ENCODE measurements at regions not wholly inside any gene's neighbourhood (a gene's known extent, or its start where the extent isn't known, plus 50 kb on each side); places are given as distances from the start of the nearest gene placed in this dataset.

DNA sequence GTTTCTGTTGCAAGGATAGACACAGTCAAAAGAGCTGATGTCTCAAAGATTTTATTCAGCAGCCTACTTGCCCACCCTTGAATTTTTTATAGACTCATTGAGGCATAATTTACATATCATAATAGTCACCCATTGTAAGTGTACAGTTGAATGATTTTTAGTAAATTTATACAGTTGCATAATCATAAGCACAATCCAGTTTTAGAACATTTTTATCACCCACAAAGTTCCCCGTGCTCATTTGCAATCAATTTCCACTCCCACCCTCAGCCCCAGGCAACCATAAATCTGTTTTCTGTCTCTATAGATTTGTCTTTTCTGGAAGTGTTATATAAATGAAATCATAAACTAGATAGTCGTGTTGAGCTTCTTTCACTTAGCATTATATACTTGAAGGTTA is 517.7 kb downstream of the TLE1 start:
- no peak for ATAC-seq
- H3K27ac ChIP-seq, result no peak overlapping the region
- intact Hi-C loops (cut with DNase I), result no loop called here
- H3K27me3 ChIP-seq, result no peaks in the 10 kb centered on the region
- no peaks in the 10 kb centered on the region for H3K9me3 ChIP-seq
- DNase-seq, result no peak
- no peaks in the 10 kb centered on the region for H3K36me3 ChIP-seq (replicated peaks in 1 of 2; ENCODE audit: insufficient read depth in 1 of 2, low read depth in 2 of 2)
- no peaks in the 10 kb centered on the region for H3K4me1 ChIP-seq
- 44 to 63% methylated on average over 2 of the region's 2 CpGs for WGBS, 2 donors
- no peak for TF ChIP-seq POLR2A (IDR thresholded peaks at IDR 0.05)
- TF ChIP-seq, protein P1, sequence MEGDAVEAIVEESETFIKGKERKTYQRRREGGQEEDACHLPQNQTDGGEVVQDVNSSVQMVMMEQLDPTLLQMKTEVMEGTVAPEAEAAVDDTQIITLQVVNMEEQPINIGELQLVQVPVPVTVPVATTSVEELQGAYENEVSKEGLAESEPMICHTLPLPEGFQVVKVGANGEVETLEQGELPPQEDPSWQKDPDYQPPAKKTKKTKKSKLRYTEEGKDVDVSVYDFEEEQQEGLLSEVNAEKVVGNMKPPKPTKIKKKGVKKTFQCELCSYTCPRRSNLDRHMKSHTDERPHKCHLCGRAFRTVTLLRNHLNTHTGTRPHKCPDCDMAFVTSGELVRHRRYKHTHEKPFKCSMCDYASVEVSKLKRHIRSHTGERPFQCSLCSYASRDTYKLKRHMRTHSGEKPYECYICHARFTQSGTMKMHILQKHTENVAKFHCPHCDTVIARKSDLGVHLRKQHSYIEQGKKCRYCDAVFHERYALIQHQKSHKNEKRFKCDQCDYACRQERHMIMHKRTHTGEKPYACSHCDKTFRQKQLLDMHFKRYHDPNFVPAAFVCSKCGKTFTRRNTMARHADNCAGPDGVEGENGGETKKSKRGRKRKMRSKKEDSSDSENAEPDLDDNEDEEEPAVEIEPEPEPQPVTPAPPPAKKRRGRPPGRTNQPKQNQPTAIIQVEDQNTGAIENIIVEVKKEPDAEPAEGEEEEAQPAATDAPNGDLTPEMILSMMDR (IDR thresholded peaks at IDR 0.05), result no peak
- H3K4me3 ChIP-seq, result no peak overlapping the region

DNA sequence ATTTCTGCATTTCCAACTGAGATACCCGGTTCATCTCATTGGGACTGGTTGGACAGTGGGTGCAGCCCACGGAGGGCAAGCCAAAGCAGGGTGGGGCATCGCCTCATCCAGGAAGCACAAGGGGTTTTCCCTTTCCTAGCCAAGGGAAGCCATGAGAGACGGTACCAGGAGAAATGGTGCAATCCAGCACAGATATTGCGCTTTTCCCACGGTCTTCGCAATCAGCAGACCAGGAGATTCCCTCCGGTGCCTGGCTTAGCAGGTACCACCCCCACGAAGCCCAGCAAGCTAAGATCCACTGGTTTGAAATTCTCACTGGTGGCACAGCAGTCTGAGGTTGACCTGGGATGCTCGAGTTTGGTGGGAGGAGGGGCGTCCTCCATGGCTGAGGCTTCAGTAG is 527.0 kb downstream of the TLE1 start:
- intact Hi-C loops (cut with DNase I), result no loop called here
- DNase-seq, result no peak
- Histone ChIP-seq H3K27ac (no peak overlapping the region), H3K36me3 (replicated peaks in 1 of 2; ENCODE audit: insufficient read depth in 1 of 2, low read depth in 2 of 2) (no peaks in the 10 kb centered on the region), H3K4me3 (no peak overlapping the region), H3K4me1 (no peaks in the 10 kb centered on the region), H3K9me3 (no peaks in the 10 kb centered on the region), H3K27me3 (no peaks in the 10 kb centered on the region)
- no peak for ATAC-seq
- WGBS, 2 donors, result 57 to 83% methylated on average over 8 to 9 of the region's 11 CpGs
- TF ChIP-seq, protein P1 (IDR thresholded peaks at IDR 0.05), result no peak
- no peak for TF ChIP-seq POLR2A (IDR thresholded peaks at IDR 0.05)

DNA sequence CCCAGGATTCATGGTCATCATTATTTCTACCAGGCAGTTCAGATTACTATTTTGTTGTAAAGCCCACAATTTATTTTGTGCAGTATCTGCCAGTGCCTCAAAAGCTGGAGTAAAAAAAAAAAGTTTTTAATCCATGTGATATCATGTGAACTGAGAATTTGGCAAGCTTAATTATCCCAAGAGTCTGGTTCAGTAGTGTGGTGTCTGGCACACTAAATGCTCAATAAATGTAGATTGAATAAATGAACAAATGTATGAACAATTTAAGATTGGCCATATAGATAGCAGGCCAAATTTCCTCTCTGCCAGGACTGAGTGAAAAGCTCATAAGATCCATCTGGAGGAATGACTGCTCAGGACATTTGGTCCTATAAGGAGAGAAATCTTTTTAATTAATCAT is 533.0 kb downstream of the TLE1 start:
- no peak for DNase-seq
- TF ChIP-seq, protein P1 (IDR thresholded peaks at IDR 0.05), result no peak
- no peak for TF ChIP-seq POLR2A (IDR thresholded peaks at IDR 0.05)

DNA sequence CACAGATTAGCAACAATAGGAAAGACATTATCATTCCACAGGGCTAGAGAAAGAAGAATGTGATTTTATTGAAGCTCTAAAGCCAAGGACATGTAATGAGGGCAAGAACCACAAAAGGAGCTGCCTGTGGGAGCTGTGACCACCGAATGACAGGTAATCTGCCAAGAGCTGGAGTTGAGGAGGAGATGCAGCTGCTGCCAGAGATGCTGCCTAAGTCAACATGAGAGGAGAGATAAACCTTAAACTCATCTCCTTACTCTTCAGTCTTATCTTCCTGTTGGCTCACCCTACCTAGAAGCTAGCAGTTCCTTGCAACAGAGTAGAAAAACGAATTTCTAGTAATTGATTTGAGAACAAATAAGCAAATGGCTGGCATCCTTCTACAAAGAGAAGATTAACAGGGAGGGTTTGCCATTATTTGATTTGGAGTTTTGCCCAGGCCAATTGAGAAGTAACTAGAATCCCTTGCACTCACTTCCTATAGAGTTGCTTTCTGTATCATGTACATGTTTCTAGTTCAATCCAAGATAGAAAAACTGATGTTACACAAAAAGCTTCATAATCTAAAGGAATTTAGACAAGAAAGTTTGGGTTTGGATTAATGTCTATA is 539.2 kb downstream of the TLE1 start:
- DNase-seq (no peak), ATAC-seq (no peak)
- 13 to 17% methylated on average over 2 of the region's 2 CpGs for WGBS, 2 donors
- Histone ChIP-seq H3K27me3 (no peaks in the 10 kb centered on the region), H3K27ac (no peak overlapping the region), H3K9me3 (no peaks in the 10 kb centered on the region), H3K4me3 (no peak overlapping the region), H3K4me1 (no peaks in the 10 kb centered on the region), H3K36me3 (replicated peaks in 1 of 2; ENCODE audit: insufficient read depth in 1 of 2, low read depth in 2 of 2) (no peaks in the 10 kb centered on the region)
- no peak for TF ChIP-seq POLR2A (IDR thresholded peaks at IDR 0.05)
- TF ChIP-seq, protein P1 (IDR thresholded peaks at IDR 0.05), result no peak
- intact Hi-C loops (cut with DNase I), result no loop called here

More for the DNA sequence above, 533.0 kb downstream of the TLE1 start:
- Histone ChIP-seq H3K36me3 (replicated peaks in 1 of 2; ENCODE audit: insufficient read depth in 1 of 2, low read depth in 2 of 2) (no peaks in the 10 kb centered on the region), H3K9me3 (no peaks in the 10 kb centered on the region), H3K4me3 (no peak overlapping the region), H3K27ac (no peak overlapping the region), H3K4me1 (no peaks in the 10 kb centered on the region), H3K27me3 (no peaks in the 10 kb centered on the region)
- intact Hi-C loops (cut with DNase I), result no loop called here
- ATAC-seq, result no peak

DNA sequence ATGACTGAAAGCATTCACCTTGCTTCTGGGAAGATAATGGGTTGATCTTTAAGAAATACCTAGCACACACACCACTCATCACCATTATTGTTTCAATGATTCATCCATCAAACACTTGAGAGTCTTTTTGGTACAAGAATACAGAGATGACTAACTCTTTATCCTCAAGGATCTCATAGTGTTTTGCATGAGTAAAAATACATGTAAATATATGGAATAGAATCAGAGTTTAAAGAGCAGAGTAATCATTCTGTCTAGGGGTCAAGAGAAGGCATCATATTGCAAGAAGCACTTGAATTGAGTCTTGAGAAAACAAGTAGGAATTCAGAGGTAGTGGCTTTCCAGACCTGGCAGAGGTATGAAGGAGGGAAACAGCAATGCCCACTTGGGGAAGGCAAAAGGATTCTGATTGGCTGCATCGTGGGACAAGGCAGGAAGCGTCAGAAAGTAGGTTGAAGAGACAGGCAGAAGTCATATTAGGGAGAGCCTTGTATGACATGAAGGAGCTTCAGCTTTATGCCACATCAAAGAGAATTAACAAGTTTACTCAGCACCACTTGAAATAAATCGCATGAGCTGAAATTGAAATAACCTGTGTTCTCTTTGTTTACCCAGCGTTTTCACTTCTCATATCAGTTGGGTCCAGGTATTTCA is 542.5 kb downstream of the TLE1 start:
- ATAC-seq (no peak), DNase-seq (no peak)
- no peak overlapping the region for H3K4me3 ChIP-seq
- no peaks in the 10 kb centered on the region for H3K4me1 ChIP-seq
- no peaks in the 10 kb centered on the region for H3K36me3 ChIP-seq (replicated peaks in 1 of 2; ENCODE audit: insufficient read depth in 1 of 2, low read depth in 2 of 2)
- H3K9me3 ChIP-seq, result no peaks in the 10 kb centered on the region
- intact Hi-C loops (cut with DNase I), result no loop called here
- H3K27me3 ChIP-seq, result no peaks in the 10 kb centered on the region
- no peak for TF ChIP-seq POLR2A (IDR thresholded peaks at IDR 0.05)
- TF ChIP-seq, protein P1 (IDR thresholded peaks at IDR 0.05), result no peak
- H3K27ac ChIP-seq, result no peak overlapping the region
- 43 to 51% methylated on average over 4 of the region's 4 CpGs for WGBS, 2 donors

All from body of pancreas (tissue), 4 donors.